Endothelial cell (in vitro differentiated cells): ENCODE measurements at regions not wholly inside any gene's neighbourhood (a gene's known extent, or its start where the extent isn't known, plus 50 kb on each side); places are given as distances from the start of the nearest gene placed in this dataset.

Experiments
- DNase-seq: peaks from one replicate; pipeline ENCODE4 v3.0.0; 2021; ENCODE audit warnings: low spot score
- H3K27ac Mint-ChIP-seq: one replicate; pipeline ENCODE4 v1.8.0; 2021; ENCODE audit warnings: mixed read lengths, inconsistent platforms; ENCODE audit not compliant: unreplicated experiment
- H3K27me3 Mint-ChIP-seq: one replicate; pipeline ENCODE4 v1.8.0; 2021; ENCODE audit warnings: mild to moderate bottlenecking, moderate library complexity, mixed read lengths, inconsistent platforms; ENCODE audit not compliant: unreplicated experiment
- H3K36me3 Mint-ChIP-seq: one replicate; pipeline ENCODE4 v1.8.0; 2021; ENCODE audit warnings: mild to moderate bottlenecking, low read depth, mixed read lengths, inconsistent platforms; ENCODE audit not compliant: unreplicated experiment
- H3K4me1 Mint-ChIP-seq: one replicate; pipeline ENCODE4 v1.8.0; 2021; ENCODE audit warnings: mild to moderate bottlenecking, mixed read lengths, inconsistent platforms; ENCODE audit not compliant: unreplicated experiment
- H3K4me3 Mint-ChIP-seq: one replicate; pipeline ENCODE4 v1.8.0; 2021; ENCODE audit warnings: mild to moderate bottlenecking, mixed read lengths, inconsistent platforms; ENCODE audit not compliant: unreplicated experiment
- H3K9me3 Mint-ChIP-seq: one replicate; pipeline ENCODE4 v1.8.0; 2021; ENCODE audit warnings: mixed read lengths, inconsistent platforms; ENCODE audit not compliant: unreplicated experiment
- TF ChIP-seq, protein P1 (sequence below): fragments of 200-600 bp; sonication (generic); IDR thresholded peaks from one replicate; pipeline ENCODE4 v1.5.0; 2021; ENCODE audit warnings: antibody characterized with exemption; ENCODE audit not compliant: unreplicated experiment

DNA sequence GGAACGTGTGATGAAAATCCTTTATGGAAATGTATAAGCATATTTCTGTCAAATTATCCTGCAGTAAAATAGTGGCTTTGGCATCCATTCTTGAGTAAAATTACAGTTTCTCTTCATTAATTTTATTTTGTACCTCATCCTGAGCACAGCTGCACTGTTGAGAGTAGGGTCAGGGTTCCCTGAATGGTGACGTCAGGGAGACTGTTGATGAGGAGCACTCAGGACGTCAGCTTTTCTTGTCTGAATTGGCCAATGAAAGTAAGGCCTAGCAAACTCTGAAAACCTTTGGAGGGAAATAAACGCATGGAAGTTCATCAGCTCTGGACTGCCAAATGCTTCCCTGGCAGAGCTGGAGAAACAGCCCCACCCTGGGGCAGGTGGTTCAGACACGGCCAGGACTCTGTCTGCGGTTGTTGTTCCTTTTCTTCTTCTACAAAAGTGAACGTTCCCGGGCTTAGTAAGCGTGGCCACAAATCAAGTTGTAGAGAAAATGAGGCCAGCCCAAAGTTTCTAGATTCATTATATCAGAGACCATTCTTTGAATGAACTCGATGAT lies 179.7 kb upstream of the EXOC2 start:
- no peak overlapping the region for H3K4me3 Mint-ChIP-seq
- no peak for DNase-seq
- no peak overlapping the region for H3K27ac Mint-ChIP-seq
- no peaks in the 10 kb centered on the region for H3K9me3 Mint-ChIP-seq
- H3K27me3 Mint-ChIP-seq, result peaks cover 4% of the 10 kb centered on the region
- TF ChIP-seq, protein P1, sequence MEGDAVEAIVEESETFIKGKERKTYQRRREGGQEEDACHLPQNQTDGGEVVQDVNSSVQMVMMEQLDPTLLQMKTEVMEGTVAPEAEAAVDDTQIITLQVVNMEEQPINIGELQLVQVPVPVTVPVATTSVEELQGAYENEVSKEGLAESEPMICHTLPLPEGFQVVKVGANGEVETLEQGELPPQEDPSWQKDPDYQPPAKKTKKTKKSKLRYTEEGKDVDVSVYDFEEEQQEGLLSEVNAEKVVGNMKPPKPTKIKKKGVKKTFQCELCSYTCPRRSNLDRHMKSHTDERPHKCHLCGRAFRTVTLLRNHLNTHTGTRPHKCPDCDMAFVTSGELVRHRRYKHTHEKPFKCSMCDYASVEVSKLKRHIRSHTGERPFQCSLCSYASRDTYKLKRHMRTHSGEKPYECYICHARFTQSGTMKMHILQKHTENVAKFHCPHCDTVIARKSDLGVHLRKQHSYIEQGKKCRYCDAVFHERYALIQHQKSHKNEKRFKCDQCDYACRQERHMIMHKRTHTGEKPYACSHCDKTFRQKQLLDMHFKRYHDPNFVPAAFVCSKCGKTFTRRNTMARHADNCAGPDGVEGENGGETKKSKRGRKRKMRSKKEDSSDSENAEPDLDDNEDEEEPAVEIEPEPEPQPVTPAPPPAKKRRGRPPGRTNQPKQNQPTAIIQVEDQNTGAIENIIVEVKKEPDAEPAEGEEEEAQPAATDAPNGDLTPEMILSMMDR, result no peak
- H3K36me3 Mint-ChIP-seq, result no peaks in the 10 kb centered on the region
- H3K4me1 Mint-ChIP-seq, result peaks cover 18% of the 10 kb centered on the region

- Mint-ChIP-seq H3K4me1 (peaks cover 17% of the 10 kb centered on the region), H3K27me3 (peaks cover 4% of the 10 kb centered on the region), H3K9me3 (no peaks in the 10 kb centered on the region), H3K36me3 (no peaks in the 10 kb centered on the region), H3K27ac (no peak overlapping the region), H3K4me3 (no peak overlapping the region)
- TF ChIP-seq, protein P1, result no peak
- DNase-seq, result no peak
Observed at GRCh38 chr6:871503-871902, 178.6 kb upstream of the EXOC2 start.

DNA sequence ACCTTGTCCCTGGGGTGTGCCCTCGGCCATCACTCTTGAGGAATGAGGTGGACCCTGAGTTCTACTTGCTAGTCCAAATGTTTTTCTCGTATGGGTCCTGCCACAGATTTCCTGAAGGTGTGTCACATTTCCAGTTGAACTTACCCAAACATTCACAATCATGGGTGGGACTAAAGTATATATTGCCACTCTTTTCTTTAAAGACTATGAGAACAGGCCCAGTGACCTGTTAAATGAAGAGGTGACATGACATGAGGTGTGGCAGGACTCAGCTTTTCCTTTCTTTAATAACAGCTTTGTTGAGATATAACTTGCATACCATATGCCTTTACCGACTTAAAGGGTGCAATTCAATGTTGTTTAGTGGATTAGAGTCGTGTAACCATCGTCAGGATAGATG lies 177.2 kb upstream of the EXOC2 start:
- Mint-ChIP-seq H3K4me1 (peaks cover 13% of the 10 kb centered on the region), H3K4me3 (no peak overlapping the region), H3K9me3 (no peaks in the 10 kb centered on the region), H3K36me3 (no peaks in the 10 kb centered on the region), H3K27me3 (peaks cover 4% of the 10 kb centered on the region), H3K27ac (no peak overlapping the region)
- DNase-seq, result no peak
- TF ChIP-seq, protein P1, result no peak

DNA sequence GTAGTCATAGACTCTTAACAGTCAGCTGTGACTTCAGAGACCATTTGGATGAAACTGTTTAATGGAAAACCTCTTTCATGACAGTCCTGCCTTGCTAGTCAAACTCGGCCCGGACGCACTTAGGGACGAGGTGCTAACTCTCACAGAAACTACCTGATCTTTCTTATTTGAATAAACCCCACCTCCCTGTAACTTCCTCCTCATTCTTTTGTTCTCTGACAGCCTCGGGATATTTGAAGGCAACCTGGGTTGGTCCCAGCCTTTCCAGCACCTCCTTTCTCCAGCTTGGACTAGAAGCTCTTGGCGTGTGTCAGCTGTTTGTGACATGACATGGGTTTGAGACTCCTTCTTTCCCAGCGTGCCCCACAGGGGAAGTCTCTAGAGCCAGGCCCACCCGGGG lies 175.3 kb upstream of the EXOC2 start:
- peaks cover 2% of the 10 kb centered on the region for H3K4me1 Mint-ChIP-seq
- TF ChIP-seq, protein P1, result no peak
- no peak overlapping the region for H3K4me3 Mint-ChIP-seq
- no peak overlapping the region for H3K27ac Mint-ChIP-seq
- H3K9me3 Mint-ChIP-seq, result no peaks in the 10 kb centered on the region
- no peak for DNase-seq
- peaks cover 4% of the 10 kb centered on the region for H3K27me3 Mint-ChIP-seq
- H3K36me3 Mint-ChIP-seq, result no peaks in the 10 kb centered on the region

- H3K9me3 Mint-ChIP-seq, result no peaks in the 10 kb centered on the region
- no peak overlapping the region for H3K4me3 Mint-ChIP-seq
- TF ChIP-seq, protein P1, result no peak
- peaks cover 3% of the 10 kb centered on the region for H3K27me3 Mint-ChIP-seq
- H3K36me3 Mint-ChIP-seq, result no peaks in the 10 kb centered on the region
- no peak for DNase-seq
- no peak overlapping the region for H3K27ac Mint-ChIP-seq
- H3K4me1 Mint-ChIP-seq, result no peaks in the 10 kb centered on the region
Observed at GRCh38 chr6:867378-867777, 174.4 kb upstream of the EXOC2 start.
